ENCODE measurements at regions not wholly inside any gene's neighbourhood (a gene's known extent, or its start where the extent isn't known, plus 50 kb on each side); places are given as distances from the start of the nearest gene placed in this dataset.

GRCh38 chr3:187823746-187824145, 78.5 kb upstream of the BCL6 start:
- DNase-seq: no peak

- no peak for DNase-seq
Measured at GRCh38 chr3:187827723-187828122, 82.5 kb upstream of the BCL6 start.

- no peak for DNase-seq
Measured at GRCh38 chr3:187828579-187829452, 83.5 kb upstream of the BCL6 start.

- DNase-seq: no peak
Measured at GRCh38 chr3:187830181-187830580, 84.9 kb upstream of the BCL6 start.

GRCh38 chr3:187831125-187832051, 86.1 kb upstream of the BCL6 start:
- no peak for DNase-seq

- no peak for DNase-seq
Measured at GRCh38 chr3:187832202-187832601, 86.9 kb upstream of the BCL6 start.

GRCh38 chr3:187833375-187833774, 88.1 kb upstream of the BCL6 start:
- DNase-seq: no peak

GRCh38 chr3:187833799-187834578, 88.7 kb upstream of the BCL6 start:
- no peak for DNase-seq

- DNase-seq: no peak
Measured at GRCh38 chr3:187836823-187837770, 91.8 kb upstream of the BCL6 start.

GRCh38 chr3:187838016-187838540, 92.8 kb upstream of the BCL6 start:
- no peak for DNase-seq

GRCh38 chr3:187839422-187839821, 94.2 kb upstream of the BCL6 start:
- DNase-seq: no peak

GRCh38 chr3:187840856-187841255, 95.6 kb upstream of the BCL6 start:
- no peak for DNase-seq

GRCh38 chr3:187841560-187841959, 96.3 kb upstream of the BCL6 start:
- DNase-seq: no peak

- DNase-seq: no peak
Measured at GRCh38 chr3:187843654-187844053, 98.4 kb upstream of the BCL6 start.

- DNase-seq: no peak
Measured at GRCh38 chr3:187844708-187845107, 99.4 kb upstream of the BCL6 start.

- no peak for DNase-seq
Measured at GRCh38 chr3:187845826-187846225, 100.6 kb upstream of the BCL6 start.

GRCh38 chr3:187848401-187848800, 103.1 kb upstream of the BCL6 start:
- no peak for DNase-seq

GRCh38 chr3:187849016-187849654, 103.9 kb upstream of the BCL6 start:
- no peak for DNase-seq

GRCh38 chr3:187850258-187850921, 105.1 kb upstream of the BCL6 start:
- no peak for DNase-seq

Data from effector CD8-positive, alpha-beta T cell (primary cell).